AML-193 (cell line): ENCODE measurements at regions not wholly inside any gene's neighbourhood (a gene's known extent, or its start where the extent isn't known, plus 50 kb on each side); places are given as distances from the start of the nearest gene placed in this dataset.
"Not testable (repeated sequence)": the region's sequence is repeated elsewhere in the genome, so short reads cannot be mapped to it uniquely, and the experiment has no call there.

Source experiments
- DNase-seq, 2 experiments: peaks; one replicate each; lab custom pipeline; 2025; lab: John Stamatoyannopoulos, UW

DNA sequence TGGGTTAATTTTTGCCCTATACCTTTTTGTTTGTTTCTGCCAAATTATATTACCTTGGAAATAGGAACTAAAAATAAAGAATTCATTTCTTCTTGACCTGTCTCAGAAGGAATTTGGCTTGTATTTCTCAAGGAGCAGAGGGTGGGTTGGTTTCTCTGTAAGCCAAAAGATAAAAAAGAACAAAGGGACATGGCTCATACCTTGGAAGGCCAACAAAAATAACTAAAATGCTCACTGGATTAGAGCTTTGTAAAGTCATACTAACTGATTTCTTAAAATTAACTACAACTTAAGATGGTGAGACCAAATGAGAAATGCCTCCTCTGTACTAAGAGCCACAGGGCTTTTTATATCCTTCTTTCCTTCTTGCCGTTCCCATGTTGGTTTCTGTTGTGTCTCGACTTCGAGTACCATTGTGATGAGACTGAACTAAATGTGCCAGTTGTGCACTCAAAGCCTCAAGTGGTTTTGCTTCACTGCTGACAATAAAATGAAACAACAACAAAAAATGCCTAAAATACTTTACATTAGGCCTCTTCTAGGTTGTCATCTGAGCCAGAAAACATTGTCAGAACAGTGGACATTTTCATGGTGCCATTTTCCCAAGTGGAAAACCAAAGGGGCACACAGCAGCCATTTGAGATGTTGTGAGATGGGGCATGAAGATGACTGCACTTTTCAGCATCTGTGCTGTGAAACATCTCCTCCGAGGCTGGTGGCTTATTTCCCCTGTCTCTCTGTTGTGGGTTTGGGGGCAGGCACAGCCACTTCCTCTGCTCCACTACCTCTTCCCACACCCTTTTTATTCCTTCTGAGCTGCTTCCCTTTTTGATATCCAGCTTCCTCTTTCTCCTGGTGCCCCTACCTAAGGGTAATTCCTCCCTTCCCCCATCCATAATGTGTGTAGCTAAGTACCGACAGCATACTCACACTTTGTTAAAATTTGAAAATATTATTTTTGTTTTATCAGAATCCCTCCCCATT lies 51.8 kb upstream of the AGR3 start:
- peak; percentile 91 to 92 for DNase-seq

DNA sequence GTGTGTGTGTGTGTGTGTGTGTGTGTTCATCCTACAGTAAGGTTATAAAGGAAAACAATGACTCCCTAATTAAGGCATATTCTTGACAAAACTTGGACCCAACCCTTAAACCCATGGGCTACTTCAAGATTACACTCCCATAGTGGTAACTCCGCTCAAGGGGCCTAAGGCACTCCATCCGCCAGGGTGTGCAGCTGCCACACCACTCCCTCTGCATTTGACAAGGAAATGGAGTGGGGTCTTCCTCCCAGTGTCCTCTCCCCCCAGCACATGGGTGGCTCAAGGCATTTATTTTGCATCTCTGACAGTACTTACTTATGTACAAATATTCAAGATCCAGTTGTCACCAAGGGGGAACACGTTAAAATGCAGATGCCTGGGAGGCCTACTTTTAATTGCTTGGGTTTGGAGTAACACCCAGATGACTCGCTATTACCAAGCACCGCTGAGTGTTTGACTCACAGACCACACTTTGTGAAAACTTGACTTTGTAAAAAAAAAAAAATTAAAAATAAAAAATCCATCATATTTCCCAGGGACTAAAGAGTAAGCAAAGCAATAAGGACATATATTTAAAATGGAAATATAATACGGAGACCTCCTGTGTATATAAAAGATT lies 53.0 kb upstream of the AGR3 start:
- DNase-seq: no peak

DNA sequence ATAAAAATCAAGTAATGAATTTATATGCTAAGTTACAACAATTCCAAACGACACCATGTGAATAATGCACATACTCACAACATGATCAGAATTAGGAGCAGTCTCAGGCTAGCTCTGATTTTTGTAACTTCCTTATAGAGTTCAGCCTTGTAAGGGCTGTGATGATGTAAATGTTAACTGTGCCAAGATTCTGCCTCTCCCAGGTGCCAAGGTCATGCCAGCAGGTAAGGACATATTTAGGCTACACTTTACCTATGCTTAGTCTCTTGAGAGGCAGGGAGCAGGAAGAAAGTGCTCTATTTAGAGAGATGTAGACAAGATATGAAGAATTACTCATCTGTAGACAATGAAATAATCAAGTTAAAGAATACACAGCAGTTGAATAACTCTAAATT lies 53.6 kb upstream of the AGR3 start:
- DNase-seq: no peak

DNA sequence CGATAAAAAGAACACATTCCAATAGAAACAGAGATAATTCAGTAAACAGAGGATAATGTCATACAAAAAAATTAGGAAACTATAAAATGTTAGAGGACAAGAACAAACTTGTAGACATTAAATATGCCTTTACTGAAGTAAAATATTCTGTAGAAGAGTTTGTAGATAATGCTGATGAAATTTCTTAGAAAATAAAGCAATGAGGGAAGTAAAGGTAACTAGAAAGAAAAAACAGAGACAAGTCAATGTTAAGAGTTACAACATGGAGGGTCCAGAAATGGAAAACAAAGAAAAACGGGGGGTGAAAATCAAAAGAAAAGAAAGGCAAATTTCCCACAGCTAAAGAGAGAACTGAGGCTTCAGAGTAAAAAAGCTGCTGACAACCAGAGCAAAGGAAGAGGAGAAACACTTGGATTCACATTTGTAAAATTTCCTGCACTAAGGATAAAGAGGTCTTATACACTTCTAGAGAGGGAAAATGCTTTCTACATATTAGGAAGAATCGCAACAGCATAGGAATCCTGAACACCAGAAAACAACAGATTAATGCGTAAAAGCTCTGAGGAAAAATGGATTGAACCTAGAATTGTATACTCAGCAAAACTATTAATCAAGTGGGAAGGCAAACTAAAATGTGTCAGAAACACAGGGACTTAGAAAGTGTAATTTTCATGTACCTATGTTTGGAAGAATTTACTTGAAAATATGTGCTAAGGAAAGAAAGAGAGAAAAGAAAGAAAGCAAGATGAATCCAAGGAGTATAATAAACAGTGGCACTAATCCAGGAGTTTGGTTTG lies 55.0 kb upstream of the AGR3 start:
- DNase-seq: no peak

DNA sequence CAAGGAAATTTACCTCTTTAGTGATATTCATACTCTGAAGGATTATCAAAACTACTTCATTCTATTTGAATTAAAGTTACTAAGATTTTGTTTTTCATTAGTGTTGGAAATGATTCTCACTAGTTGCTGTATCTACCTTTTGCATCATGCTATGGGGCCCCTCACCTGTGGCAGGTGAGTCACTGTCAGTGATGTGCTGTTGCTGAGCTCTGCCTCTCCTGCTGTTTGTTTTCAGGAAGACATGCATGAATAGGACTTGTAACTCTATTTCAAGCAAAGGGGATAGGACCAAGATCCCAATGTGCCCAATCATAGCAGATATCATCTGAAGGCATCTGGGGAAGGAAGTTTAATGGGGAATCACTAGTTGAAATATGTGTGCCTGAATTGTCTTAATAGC lies 57.4 kb upstream of the AGR3 start:
- no peak for DNase-seq

DNA sequence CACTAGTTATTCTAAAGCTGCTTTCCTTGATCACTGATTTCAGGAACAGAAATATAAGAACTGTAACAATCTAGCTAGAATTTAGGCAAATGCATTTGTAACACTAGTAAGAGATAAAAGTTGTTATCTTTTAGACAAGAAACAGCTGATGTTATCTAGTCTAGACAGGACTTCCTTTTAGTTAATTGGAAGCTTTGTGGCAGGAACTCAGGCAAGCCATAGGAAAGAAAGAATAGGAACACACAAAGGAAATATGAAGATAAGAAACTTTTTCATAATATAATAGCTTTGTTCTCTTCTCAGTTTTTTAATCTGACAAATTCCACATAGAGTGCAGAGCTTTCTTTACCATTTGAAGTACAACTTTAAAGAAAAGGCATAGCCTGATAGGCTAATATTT lies 59.0 kb upstream of the AGR3 start:
- no peak for DNase-seq

DNA sequence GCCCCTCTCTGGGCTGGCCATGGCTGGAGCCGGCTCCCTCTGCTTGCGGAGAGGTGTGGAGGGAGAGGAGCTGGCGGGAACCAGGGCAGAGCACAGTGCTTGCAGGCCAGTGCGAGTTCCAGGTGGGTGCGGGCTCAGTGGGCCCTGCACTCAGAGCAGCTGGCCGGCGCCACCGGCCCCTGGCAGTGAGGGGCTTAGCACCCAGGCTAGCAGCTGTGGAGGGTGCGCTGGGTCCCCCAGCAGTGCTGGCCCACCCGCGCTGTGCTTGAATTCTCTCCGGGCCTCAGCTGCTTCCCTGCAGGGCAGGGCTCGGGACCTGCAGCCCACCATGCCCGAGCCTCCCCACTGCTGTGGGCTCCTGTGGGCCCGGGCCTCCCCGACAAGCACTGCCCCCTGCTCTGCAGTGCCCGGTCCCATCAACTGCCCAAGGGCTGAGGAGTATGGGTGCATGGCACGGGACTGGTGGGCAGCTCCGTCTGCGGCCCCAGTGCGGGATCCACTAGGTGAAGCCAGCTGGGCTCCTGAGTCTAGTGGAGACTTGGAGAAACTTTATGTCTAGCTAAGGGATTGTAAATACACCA lies 61.2 kb upstream of the AGR3 start:
- DNase-seq: no peak

DNA sequence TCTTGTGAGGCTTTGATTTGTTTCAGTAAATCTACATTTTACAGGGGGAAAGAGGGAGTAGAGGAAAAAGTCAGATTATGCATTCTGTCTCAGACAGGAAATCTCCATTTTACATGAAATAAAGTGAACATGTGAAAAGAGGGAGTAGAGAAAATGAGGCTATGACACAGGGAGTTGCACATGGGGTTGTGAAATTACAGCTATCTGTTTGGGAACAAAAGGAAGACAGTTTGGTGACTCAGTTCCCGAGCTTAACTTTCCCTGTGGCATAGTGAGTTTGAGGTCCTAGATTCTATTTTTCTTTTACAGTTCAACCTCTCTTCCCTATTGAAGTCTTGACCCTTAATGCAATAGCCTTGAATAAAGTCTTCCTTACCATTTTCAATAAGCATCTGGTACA lies 63.2 kb upstream of the AGR3 start:
- DNase-seq: no peak

DNA sequence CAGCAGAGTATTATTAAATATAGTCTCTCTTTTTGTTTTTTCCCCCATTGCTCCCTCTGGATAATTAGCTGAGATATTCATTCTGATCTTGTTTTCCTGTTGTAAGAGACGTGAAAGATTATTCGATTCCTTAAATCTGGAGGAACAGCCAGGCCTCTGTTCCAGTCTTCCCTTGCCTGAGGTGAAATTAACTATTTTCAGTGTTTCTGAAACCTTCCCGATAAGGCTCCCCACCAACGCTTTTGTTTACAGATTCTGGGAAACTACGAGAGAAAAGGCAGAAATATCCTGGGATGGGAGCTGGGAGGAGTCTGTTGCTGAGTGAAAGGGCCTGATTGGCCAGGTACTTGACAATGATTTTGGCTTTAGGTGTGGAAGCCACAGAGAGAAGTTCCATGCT lies 63.6 kb upstream of the AGR3 start:
- no peak for DNase-seq

DNA sequence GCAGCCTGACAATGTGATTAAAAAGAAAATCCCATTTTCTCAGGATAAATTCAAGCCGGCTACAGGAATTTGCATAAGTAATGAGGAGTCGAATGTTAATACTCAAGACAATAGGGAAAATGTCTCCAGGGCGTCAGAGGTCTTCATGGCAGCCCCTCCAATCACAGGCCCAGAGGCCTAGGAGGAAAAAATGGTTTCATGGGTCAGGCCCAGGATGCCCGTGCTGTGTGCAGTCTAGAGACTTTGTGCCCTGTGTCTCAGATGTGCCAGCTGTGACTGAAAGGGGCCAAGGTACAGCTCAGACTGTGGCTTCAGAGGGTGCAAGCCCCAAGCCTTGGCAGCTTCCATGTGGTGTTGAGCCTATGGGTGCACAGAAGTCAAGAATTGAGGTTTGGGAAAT lies 66.3 kb upstream of the AGR3 start:
- not testable (repeated sequence) for DNase-seq

DNA sequence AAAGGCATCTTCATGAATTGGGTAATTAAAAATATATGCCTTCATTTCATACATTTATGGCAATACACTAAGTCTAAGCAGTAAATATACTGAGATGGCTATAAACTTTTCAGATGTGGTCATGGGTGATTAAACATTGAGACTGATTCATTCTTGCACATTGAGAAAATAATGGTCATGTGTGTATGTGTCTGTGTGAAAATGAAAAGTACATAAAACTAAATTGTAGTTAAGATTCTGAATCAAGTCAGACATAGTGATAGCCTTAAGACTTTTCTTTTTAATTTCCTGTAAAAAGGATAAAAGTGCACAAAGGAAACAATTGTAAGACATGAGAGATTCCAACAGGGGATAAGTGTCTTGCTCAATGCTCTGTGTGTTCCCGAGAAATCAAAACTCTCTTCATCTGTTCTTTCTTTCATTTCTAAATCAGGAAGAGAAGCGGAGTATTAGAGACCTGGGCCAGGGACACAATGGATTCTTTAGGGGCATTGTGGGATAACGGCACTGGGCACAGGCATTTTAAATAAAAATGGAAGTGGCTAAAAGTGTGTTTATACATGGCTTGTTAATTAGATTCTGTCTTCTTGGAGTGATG lies 69.8 kb upstream of the AGR3 start:
- DNase-seq: no peak

DNA sequence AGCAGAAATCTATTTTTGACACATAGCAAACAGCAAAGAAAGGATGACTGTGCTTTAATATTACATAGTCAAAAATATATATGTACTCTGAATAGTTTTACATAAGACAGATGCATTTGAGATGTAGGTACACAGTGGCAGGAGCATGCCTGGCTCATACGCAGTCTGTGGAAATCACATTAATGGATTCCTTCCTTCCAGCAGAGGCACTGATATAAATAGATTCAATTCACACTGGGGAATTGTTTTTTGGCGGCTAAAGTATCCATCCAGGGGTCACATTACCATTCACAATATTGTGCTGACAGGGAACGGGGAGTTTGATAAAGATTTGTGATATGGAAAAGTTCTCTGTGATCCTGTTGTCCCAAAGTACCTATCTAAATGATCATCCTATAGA lies 72.5 kb upstream of the AGR3 start:
- no peak for DNase-seq

DNA sequence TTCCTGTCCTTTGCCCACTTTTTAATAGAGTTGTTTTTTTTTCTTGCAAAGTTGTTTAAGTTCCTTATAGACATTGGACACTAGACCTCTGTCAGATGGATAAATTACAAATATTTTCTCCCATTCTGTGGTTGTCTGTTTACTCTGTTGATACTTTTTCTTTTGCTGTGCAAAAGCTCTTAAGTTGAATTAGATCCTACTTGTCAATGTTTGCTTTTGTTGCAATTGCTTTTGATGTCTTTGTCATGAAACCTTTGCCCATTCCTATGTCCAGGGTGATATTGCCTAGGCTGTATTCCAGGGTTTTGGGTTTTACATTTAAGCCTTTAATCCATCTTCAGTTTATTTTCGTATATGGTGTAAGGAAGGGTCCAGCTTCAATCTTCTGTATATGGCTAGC lies 76.9 kb upstream of the AGR3 start:
- no peak for DNase-seq

DNA sequence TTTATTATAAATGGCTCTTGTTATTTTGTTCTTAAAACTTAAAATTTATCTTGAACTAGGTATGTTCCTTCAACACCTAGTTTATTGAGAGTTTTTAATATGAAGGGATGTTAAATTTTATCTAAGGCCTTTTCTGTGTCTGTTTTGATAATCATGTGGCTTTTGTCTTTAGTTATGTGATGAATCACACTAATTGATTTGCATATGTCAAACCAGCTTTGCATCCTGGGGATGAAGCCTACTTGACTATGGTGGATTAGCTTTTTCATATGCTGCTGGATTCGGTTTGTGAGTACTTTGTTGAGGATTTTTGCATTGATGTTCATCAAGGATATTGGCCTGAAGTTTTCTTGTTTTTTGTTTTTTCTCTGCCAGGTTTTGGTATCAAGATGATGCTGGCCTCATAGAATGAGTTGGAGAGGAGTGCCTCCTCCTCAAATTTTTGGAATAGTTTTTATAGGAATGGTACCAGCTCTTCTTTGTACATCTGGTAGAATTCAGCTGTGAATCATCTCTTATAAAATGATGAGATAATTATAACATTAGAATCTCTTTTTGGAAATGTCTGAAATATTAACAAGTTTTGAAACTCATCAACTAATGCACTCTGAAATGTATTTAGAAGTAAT lies 78.7 kb upstream of the AGR3 start:
- DNase-seq: no peak

DNA sequence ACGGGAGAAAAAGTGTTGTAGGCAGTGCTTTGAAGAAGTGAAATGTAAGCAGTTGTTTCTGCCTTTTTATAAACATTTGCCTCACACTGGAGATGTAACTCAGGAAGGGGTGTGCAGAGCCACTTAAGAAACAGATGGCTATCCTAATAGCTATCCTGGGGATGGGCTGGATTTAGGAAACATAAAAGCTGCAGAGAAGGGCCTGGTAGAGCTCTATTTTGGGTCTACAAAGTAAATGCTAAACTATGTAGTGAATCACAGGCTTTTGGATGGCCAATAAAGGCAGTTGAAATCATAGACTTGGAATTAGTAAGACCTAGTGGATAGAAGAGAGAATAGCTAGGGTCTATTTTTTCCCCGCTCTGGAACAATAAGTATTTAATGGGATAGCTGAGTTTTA lies 79.9 kb upstream of the AGR3 start:
- no peak for DNase-seq

DNA sequence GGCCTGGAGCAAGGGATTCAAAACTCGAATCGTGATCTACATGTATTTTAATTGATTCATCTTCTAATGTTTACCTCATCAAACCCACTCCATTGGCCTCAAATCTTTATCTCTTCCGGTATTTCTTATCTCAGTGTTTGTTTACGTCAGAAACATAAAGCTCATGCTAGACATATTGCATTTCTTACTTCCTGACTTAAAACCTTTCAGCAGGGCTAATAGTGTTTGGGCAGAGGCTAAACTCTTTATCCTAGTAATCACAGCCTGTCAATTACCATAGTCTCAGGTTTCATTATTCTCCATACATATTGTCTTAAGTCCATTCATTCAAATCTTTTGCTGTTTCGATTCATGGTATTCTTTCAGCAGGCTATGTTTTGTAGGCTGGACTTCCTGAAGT lies 81.3 kb upstream of the AGR3 start:
- no peak for DNase-seq

DNA sequence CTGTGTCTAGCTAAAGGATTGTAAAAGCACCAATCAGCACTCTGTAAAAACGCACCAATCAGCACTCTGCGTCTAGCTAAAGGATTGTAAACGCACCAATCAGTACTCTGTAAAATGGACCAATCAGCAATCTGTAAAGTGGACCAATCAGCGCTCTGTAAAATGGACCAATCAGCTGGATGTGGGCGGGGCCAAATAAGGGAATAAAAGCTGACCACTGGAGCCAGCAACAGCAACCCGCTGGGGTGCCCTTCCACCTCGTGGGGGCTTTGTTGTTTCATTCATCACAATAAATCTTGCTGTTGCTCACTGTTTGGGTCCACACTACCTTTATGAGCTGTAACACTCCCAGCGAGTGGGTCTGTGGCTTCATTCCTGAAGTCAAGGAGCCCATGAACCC lies 83.9 kb upstream of the AGR3 start:
- DNase-seq: not testable (repeated sequence)

DNA sequence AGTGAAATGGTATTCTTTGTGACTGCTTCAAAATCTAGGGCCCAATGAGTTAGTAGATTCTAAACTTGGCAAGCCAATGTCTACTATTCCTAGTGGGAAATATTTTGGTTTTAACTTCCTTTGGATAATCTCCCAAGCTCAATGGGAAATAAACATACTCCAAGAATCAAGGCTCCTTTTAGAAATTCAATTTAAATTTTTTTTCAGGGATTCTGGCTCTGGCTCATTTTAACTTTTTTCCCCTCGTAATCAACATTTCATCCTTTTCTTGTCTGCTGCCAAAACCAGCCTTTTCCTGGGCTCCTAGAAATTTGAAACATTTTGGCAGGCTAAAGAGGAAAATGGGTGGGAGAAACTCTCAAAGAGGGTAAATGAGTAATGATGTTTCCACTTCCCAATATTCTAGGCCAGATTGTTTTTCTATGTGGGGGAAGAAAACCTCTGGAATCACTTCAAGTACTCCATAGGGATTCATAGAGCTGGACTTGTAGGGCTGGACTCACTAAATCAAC lies 85.6 kb upstream of the AGR3 start:
- no peak for DNase-seq

DNA sequence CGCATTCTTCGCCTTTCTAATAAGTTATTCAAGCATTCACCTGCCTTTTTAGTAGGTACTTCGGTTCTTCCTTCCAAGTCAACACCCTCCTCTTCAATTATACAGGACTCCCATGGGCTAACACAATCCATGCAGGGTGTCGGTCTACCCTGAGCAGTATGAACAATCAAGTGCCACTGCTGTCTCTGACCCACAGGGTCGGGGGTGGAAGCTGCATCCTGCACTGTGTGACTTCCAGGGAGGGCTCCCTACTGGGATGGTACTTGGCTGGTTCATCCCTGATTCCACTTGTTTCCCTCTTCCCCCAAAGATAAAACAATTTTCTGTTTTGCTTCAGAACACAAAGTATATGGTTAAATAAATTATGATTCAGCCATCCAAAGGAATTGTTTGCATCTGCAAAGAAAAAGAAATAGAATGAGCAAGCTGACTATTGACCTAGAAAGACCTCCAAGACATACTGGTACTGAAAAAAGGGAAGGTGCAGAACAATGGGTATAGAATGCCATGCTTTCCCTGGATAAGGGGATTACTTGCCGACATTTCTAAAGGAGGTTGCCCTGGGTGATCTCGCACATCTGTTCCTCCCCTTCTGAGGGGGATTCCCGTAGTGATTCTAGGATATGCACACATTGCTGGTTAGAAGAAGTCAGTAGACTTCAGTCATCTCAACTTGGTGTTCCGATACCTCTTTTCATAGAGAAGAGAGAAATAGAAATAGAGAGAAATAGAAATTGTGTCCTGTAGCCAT lies 89.1 kb upstream of the AGR3 start:
- no peak for DNase-seq

DNA sequence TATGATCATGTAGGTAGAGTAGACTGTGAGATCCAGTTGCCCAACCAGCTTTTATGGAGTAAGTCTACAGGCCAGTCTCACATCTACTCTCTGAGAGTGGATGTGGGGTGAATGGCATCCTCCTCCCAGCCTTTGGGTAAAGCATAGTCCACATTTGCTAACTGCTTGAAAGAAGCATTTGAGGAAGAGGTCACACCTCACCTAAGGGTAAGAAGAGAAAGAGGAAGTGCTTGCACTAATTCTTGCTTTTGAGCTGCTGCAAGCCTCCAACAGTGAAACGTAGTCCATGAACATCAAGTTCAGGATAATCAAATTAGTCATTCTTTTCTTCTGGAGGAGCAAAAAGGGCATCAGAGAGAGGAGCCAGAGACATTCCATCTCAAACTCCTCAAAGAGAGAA lies 93.9 kb upstream of the AGR3 start:
- peak; percentile 81 to 89 for DNase-seq
